ENCODE measurements at regions not wholly inside any gene's neighbourhood (a gene's known extent, or its start where the extent isn't known, plus 50 kb on each side); places are given as distances from the start of the nearest gene placed in this dataset.

- intact Hi-C loops (cut with DNase I): no loop called here
- 90 to 92% (median 91%) methylated on average over 8 of the region's 8 CpGs for WGBS, 4 donors
- TF ChIP-seq POLR2A (IDR thresholded peaks at IDR 0.05) (no peak), CTCF (IDR thresholded peaks at IDR 0.05) (no peak)
These were observed 189.1 kb upstream of the TMEM132C start for GRCh38 chr12:128077917-128078298.

GRCh38 chr12:128078301-128078971 is 188.5 kb upstream of the TMEM132C start:
- WGBS, 4 donors: 50 to 67% (median 61%) methylated on average over 10 of the region's 10 CpGs
- H3K36me3 ChIP-seq: no peaks in the 10 kb centered on the region
- H3K27me3 ChIP-seq: peaks cover 0 to 8% (median 0%) of the 10 kb centered on the region in 9 donors
- ATAC-seq (no peak), DNase-seq (no peak)
- H3K27ac ChIP-seq: no peak overlapping the region
- H3K4me3 ChIP-seq: no peak overlapping the region
- H3K4me1 ChIP-seq: no peaks in the 10 kb centered on the region
- intact Hi-C loops (cut with DNase I): no loop called here
- TF ChIP-seq POLR2A (IDR thresholded peaks at IDR 0.05) (no peak), CTCF (IDR thresholded peaks at IDR 0.05) (no peak)
- peaks cover 0 to 10% (median 0%) of the 10 kb centered on the region in 12 donors for H3K9me3 ChIP-seq

More at GRCh38 chr12:128077917-128078298, 189.1 kb upstream of the TMEM132C start:
- Histone ChIP-seq H3K4me1 (no peaks in the 10 kb centered on the region), H3K27ac (no peak overlapping the region), H3K9me3 (peaks cover 0 to 10% (median 0%) of the 10 kb centered on the region in 12 donors), H3K27me3 (peaks cover 0 to 8% (median 0%) of the 10 kb centered on the region in 9 donors), H3K4me3 (no peak overlapping the region), H3K36me3 (no peaks in the 10 kb centered on the region)
- ATAC-seq (no peak), DNase-seq (no peak)

GRCh38 chr12:128079446-128079845 is 187.5 kb upstream of the TMEM132C start:
- H3K27ac ChIP-seq: no peak overlapping the region
- ATAC-seq: no peak
- TF ChIP-seq POLR2A (IDR thresholded peaks at IDR 0.05) (no peak), CTCF (IDR thresholded peaks at IDR 0.05) (no peak)
- WGBS, 4 donors: 76 to 87% (median 81%) methylated on average over 8 of the region's 8 CpGs
- peaks cover 0 to 8% (median 0%) of the 10 kb centered on the region in 9 donors for H3K27me3 ChIP-seq
- H3K4me3 ChIP-seq: no peak overlapping the region
- peaks cover 0 to 10% (median 0%) of the 10 kb centered on the region in 12 donors for H3K9me3 ChIP-seq
- intact Hi-C loops (cut with DNase I): no loop called here
- no peaks in the 10 kb centered on the region for H3K36me3 ChIP-seq
- no peak for DNase-seq
- H3K4me1 ChIP-seq: no peaks in the 10 kb centered on the region

- Histone ChIP-seq H3K4me1 (no peaks in the 10 kb centered on the region), H3K36me3 (no peaks in the 10 kb centered on the region), H3K27ac (no peak overlapping the region), H3K27me3 (no peaks in the 10 kb centered on the region), H3K9me3 (no peaks in the 10 kb centered on the region), H3K4me3 (no peak overlapping the region)
- WGBS, 4 donors: 87 to 92% (median 90%) methylated on average over 7 of the region's 7 CpGs
- TF ChIP-seq POLR2A (IDR thresholded peaks at IDR 0.05) (no peak), CTCF (IDR thresholded peaks at IDR 0.05) (no peak)
- DNase-seq: no peak
- ATAC-seq: no peak
- intact Hi-C loops (cut with DNase I): no loop called here
These were observed 183.7 kb upstream of the TMEM132C start for GRCh38 chr12:128083132-128083729.

Measured in heart left ventricle (tissue), 16 donors.